Gastrocnemius medialis (tissue), 4 donors: ENCODE measurements at regions not wholly inside any gene's neighbourhood (a gene's known extent, or its start where the extent isn't known, plus 50 kb on each side); places are given as distances from the start of the nearest gene placed in this dataset.

Experiments
- ATAC-seq, 2 donors: fragments of 150-250 bp; one replicate each; pipeline ENCODE4 v1.9.1; 2016
- DNase-seq, 2 donors: peaks; one replicate each; pipeline ENCODE4 v3.0.0-alpha.2; 2019
- H3K27ac ChIP-seq, 4 donors: fragments of 200-600 bp; sonication (generic); 1 replicate in 1 of 4; 2 replicates in 3 of 4; pipeline ENCODE4 v1.5.1; 2016 to 2018; ENCODE audit warnings: mild to moderate bottlenecking in 2 of 4, moderate library complexity in 1 of 4
- H3K27me3 ChIP-seq, 3 donors: fragments of 200-600 bp; sonication (generic) in 2 of 3; 1 replicate in 1 of 3; 2 replicates in 2 of 3; pipeline versions ENCODE4 v1.5.1 to v1.6.0; 2016 to 2019; ENCODE audit warnings: mild to moderate bottlenecking in 1 of 3, moderate library complexity in 1 of 3
- H3K36me3 ChIP-seq, 2 donors: fragments of 200-600 bp; sonication (generic) in 1 of 2; one replicate each; pipeline ENCODE4 v1.5.1; 2017 to 2018
- H3K4me1 ChIP-seq, 2 donors: fragments of 200-600 bp; sonication (generic) in 1 of 2; one replicate each; pipeline ENCODE4 v1.5.1; 2016 to 2017; ENCODE audit warnings: mild to moderate bottlenecking in 2 of 2
- H3K4me3 ChIP-seq, 4 donors: fragments of 200-600 bp; sonication (generic) in 3 of 4; 1 replicate in 1 of 4; 2 replicates in 3 of 4; pipeline ENCODE4 v1.5.1; 2016 to 2019; ENCODE audit warnings: mild to moderate bottlenecking in 2 of 4
- H3K9me3 ChIP-seq, 3 donors: fragments of 200-600 bp; sonication (generic) in 2 of 3; 1 replicate in 1 of 3; 2 replicates in 2 of 3; pipeline ENCODE4 v1.5.1; 2016 to 2019
- CTCF ChIP-seq, 5 experiments: fragments of 450-650 bp in 3 of 5; fragments of 200-600 bp in 2 of 5; sonication (generic) in 2 of 5; IDR thresholded peaks in 4 of 5; conservative IDR thresholded peaks in 1 of 5; 1 replicate in 4 of 5; 2 replicates in 1 of 5; pipeline ENCODE4 v1.5.1; 2016 to 2019; ENCODE audit warnings: antibody characterized with exemption in 5 of 5, mild to moderate bottlenecking in 3 of 5, moderate library complexity in 3 of 5
- POLR2A ChIP-seq, 2 donors: fragments of 450-650 bp; IDR thresholded peaks; one replicate each; pipeline ENCODE4 v1.6.1; 2017; ENCODE audit warnings: antibody characterized with exemption in 2 of 2, mild to moderate bottlenecking in 2 of 2, moderate library complexity in 2 of 2
- in situ Hi-C, 4 donors: fragments of 200-750 bp; cut with MboI; loops; one replicate each; pipeline versions ENCODE4 v1.15.0 to v1.8.0; 2017; ENCODE audit warnings: low sequenced_read_pairs in 4 of 4
- intact Hi-C: fragments of 100-400 bp; cut with DNase I; formaldehyde crosslinking; loops from one replicate; pipeline ENCODE4 v1.15.1; 2023; ENCODE audit warnings: low total_unique reads

GRCh38 chr9:108207561-108208165 is 648.1 kb downstream of the ACTL7B start:
- Histone ChIP-seq H3K4me3 (no peak overlapping the region), H3K27ac (no peak overlapping the region), H3K36me3 (no peaks in the 10 kb centered on the region), H3K9me3 (no peaks in the 10 kb centered on the region), H3K27me3 (no peaks in the 10 kb centered on the region), H3K4me1 (no peaks in the 10 kb centered on the region)
- TF ChIP-seq CTCF (IDR thresholded peaks at IDR 0.05 in 4 of 5, conservative IDR thresholded peaks at IDR 0.05 in 1 of 5) (no peak), POLR2A (IDR thresholded peaks at IDR 0.05) (no peak)
- in situ Hi-C loops (no loop called here), intact Hi-C loops (no loop called here)
- DNase-seq, result no peak
- ATAC-seq, result no peak

GRCh38 chr9:108205276-108205675 is 650.5 kb downstream of the ACTL7B start:
- Histone ChIP-seq H3K27ac (no peak overlapping the region), H3K9me3 (no peaks in the 10 kb centered on the region), H3K4me3 (no peak overlapping the region), H3K36me3 (no peaks in the 10 kb centered on the region), H3K4me1 (no peaks in the 10 kb centered on the region), H3K27me3 (no peaks in the 10 kb centered on the region)
- DNase-seq (no peak), ATAC-seq (no peak)
- no peak for TF ChIP-seq CTCF (IDR thresholded peaks at IDR 0.05 in 4 of 5, conservative IDR thresholded peaks at IDR 0.05 in 1 of 5)
- no peak for TF ChIP-seq POLR2A (IDR thresholded peaks at IDR 0.05)
- in situ Hi-C loops, result no loop called here
- intact Hi-C loops, result no loop called here

GRCh38 chr9:108197899-108198298 is 657.9 kb downstream of the ACTL7B start:
- no peak overlapping the region for H3K27ac ChIP-seq
- H3K27me3 ChIP-seq, result no peaks in the 10 kb centered on the region
- TF ChIP-seq CTCF (IDR thresholded peaks at IDR 0.05 in 4 of 5, conservative IDR thresholded peaks at IDR 0.05 in 1 of 5) (no peak), POLR2A (IDR thresholded peaks at IDR 0.05) (no peak)
- ATAC-seq (no peak), DNase-seq (no peak)
- in situ Hi-C loops, result no loop called here
- H3K4me3 ChIP-seq, result no peak overlapping the region
- H3K36me3 ChIP-seq, result no peaks in the 10 kb centered on the region
- no peaks in the 10 kb centered on the region for H3K9me3 ChIP-seq
- no peaks in the 10 kb centered on the region for H3K4me1 ChIP-seq
- intact Hi-C loops, result no loop called here

GRCh38 chr9:108197008-108197365 is 658.8 kb downstream of the ACTL7B start:
- no peak overlapping the region for H3K27ac ChIP-seq
- H3K4me3 ChIP-seq, result no peak overlapping the region
- H3K4me1 ChIP-seq, result no peaks in the 10 kb centered on the region
- in situ Hi-C loops (no loop called here), intact Hi-C loops (no loop called here)
- no peaks in the 10 kb centered on the region for H3K27me3 ChIP-seq
- no peaks in the 10 kb centered on the region for H3K9me3 ChIP-seq
- no peak for ATAC-seq
- TF ChIP-seq POLR2A (IDR thresholded peaks at IDR 0.05), result no peak
- TF ChIP-seq CTCF (IDR thresholded peaks at IDR 0.05 in 4 of 5, conservative IDR thresholded peaks at IDR 0.05 in 1 of 5), result no peak
- DNase-seq, result no peak
- no peaks in the 10 kb centered on the region for H3K36me3 ChIP-seq
